Stimulated activated CD8-positive, alpha-beta memory T cell treated with anti-CD3 and anti-CD28 coated beads, Interleukin-4, amount 100 ng/mL, for 4 hours (primary cell): ENCODE measurements at regions not wholly inside any gene's neighbourhood (a gene's known extent, or its start where the extent isn't known, plus 50 kb on each side); places are given as distances from the start of the nearest gene placed in this dataset.

Source experiments
- DNase-seq, 2 donors: peaks; one replicate each; pipeline ENCODE4 v3.0.0-alpha.2; 2020; ENCODE audit warnings: low read depth in 2 of 2, low spot score in 1 of 2

- no peak for DNase-seq
These were observed 400.3 kb downstream of the MTX2 start for GRCh38 chr2:176669398-176670174.

- no peak for DNase-seq
These were observed 406.2 kb downstream of the MTX2 start for GRCh38 chr2:176675271-176675949.

DNA sequence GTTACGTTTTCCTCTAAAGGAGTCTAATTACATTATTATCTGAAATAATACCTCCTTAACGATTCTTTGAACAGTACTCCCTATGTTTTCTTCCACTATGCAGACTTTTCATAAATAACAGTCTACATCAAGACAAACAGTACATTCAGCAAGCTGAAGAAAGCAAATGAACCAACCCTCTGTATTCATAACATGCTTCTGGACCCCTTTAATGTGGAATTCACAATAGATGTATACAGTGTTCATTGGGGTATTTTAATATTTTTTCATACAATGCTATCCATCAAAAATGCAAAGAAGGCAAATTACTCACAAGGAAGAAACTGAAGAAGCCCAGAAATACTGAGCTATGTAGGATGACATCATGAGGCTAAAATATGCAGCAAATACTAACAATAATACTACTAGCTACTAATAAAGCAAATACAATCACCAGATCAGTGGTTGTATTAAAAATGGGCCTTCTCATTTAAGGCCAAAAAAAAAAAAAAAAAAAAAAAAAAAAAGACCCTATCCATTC is 408.6 kb downstream of the MTX2 start:
- DNase-seq, result no peak

- no peak for DNase-seq
These were observed 409.3 kb downstream of the MTX2 start for GRCh38 chr2:176678571-176678970.

- no peak for DNase-seq
These were observed 409.9 kb downstream of the MTX2 start for GRCh38 chr2:176679061-176679669.

- no peak for DNase-seq
These were observed 411.8 kb downstream of the MTX2 start for GRCh38 chr2:176680916-176681516.

GRCh38 chr2:176681584-176682115 is 412.4 kb downstream of the MTX2 start:
- DNase-seq, result no peak

DNA sequence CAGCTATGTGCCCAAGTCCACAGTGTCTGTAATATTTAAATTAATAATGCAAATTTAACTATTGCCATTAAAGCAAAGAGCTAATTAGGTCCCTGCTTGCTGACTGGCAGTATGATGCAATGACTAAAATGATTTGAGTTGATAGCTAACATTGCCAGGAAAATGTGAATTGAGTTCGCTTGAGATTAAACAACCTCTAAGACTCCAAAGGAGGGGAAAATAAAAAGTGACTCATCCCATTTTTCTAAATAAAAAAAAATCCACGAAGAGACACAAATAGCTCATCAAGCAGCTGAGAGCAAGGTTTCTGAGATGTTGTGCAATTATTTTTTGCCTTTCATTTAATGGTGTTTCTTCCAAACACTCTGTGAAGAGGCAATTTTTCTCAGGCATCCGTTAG is 413.0 kb downstream of the MTX2 start:
- no peak for DNase-seq

- no peak for DNase-seq
These were observed 414.4 kb downstream of the MTX2 start for GRCh38 chr2:176683618-176684111.

- no peak for DNase-seq
These were observed 416.7 kb downstream of the MTX2 start for GRCh38 chr2:176685908-176686307.

GRCh38 chr2:176686328-176686727 is 417.1 kb downstream of the MTX2 start:
- DNase-seq, result no peak

DNA sequence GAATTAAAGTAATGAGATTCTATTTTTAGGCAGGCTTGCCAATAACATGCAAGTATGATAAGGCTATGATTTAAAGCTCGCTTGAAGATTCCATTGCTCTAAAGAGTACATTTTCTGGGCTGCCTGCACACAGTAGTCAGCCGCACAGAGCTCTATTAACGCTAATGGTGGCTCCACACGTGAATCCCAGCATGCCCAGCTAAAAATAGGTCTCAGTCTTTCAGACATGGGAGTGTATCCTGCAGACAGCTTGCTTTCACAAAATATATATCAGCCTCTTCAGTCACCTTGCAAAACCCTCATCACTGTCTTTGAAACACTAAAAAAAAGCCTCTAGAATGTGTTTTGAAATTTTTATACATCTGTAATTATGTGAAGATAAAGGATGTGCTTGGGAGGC is 418.1 kb downstream of the MTX2 start:
- no peak for DNase-seq

GRCh38 chr2:176687944-176688343 is 418.7 kb downstream of the MTX2 start:
- DNase-seq, result no peak

GRCh38 chr2:176689711-176690110 is 420.5 kb downstream of the MTX2 start:
- no peak for DNase-seq

GRCh38 chr2:176691471-176691870 is 422.2 kb downstream of the MTX2 start:
- no peak for DNase-seq

GRCh38 chr2:176692533-176692932 is 423.3 kb downstream of the MTX2 start:
- no peak for DNase-seq

GRCh38 chr2:176699098-176699497 is 429.9 kb downstream of the MTX2 start:
- DNase-seq, result no peak

DNA sequence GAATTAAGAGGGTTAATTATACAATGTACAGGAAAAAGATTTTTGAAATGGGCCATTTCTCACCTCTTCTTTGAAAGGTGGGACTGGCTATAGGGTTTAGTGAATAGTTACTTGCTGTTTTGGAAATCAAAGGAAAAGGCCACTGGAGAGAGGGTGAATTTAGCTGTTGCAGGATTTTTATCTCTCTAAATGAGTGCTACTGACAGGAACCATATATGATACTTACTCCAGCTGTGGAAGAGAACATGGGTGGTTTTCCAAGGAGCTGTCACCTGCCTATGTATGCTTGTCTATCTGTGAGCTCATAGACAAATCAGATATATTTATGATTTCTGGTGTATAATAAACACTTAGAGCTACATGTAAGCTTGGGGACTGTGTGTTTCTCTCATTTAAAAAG is 430.4 kb downstream of the MTX2 start:
- DNase-seq, result no peak

DNA sequence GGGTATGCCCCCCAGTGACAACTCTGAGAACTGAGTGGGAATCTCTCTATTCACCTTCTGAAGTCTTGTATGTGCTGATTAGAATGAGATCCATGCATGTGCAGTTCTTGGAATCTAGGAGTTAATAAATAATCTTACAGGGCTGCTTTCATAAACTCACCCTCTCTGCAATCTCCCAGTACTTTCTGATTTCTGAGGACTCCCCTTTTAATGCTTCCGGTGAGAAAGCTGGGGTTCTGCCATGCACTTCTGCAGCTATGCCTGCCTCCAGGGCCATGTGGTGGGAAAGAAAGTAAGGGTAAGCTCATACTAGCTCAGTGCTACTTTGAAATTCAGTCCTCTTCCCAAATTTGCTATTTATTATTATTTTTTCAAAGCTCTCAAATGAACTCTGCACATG is 432.9 kb downstream of the MTX2 start:
- DNase-seq, result no peak

DNA sequence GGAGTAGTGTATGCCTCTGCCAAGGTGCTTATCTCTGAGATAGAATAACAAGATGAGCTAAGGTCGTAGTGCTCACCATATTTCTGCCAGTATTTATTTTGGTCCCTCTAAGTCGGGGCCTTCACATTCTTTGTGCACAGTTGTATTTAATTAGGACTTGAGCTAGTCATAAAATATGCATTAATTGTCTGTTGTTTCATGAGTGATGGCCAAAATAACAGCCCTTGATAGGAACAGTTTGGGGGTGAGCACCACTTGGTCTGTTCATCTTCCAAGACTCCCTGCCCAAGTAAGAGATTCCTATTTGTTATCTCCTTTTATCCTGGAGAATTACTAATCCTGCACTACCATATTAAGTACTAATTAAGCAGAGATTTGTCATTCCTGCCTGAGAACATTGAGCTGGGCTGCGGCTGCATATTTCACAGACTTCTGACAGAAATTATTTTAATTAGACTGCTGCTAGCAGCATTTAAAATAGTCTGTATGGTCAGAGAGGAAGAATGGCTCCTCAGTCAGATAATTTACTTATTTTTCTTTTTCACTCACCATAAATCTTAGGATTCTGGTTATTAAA is 435.1 kb downstream of the MTX2 start:
- DNase-seq, result no peak
